PC-9 (cell line): ENCODE measurements at regions not wholly inside any gene's neighbourhood (a gene's known extent, or its start where the extent isn't known, plus 50 kb on each side); places are given as distances from the start of the nearest gene placed in this dataset.

Experiments used
- BruUV-seq: library from RNA; stranded (reverse); fragments of 400-500 nt; replicated peaks from 2 replicates; lab custom pipeline; 2021; lab: Mats Ljungman, UMichigan
- CTCF ChIA-PET: fragments of 300-600 bp; sonication (Branson Sonifier 250); formaldehyde crosslinking; loops from one replicate; lab custom pipeline; 2022; ENCODE audit warnings: antibody characterized with exemption; lab: Charles Lee
- POLR2A ChIA-PET: fragments of 300-600 bp; sonication (Branson Sonifier 250); formaldehyde crosslinking; loops from one replicate; lab custom pipeline; 2022; ENCODE audit warnings: antibody characterized with exemption; ENCODE audit not compliant: unreplicated experiment; lab: Charles Lee
- DNase-seq, 2 experiments: peaks; one replicate each; pipeline versions ENCODE4 v3.0.0 to v3.0.0-alpha.2; 2015 to 2022; ENCODE audit warnings: mixed read lengths in 1 of 2
- H2AFZ ChIP-seq: fragments of 200-600 bp; sonication (generic); 2 replicates; pipeline ENCODE4 v1.8.1; 2017; ENCODE audit warnings: antibody characterized with exemption
- H3F3A ChIP-seq: fragments of 200-600 bp; sonication (generic); 2 replicates; pipeline ENCODE4 v1.8.1; 2017; ENCODE audit warnings: antibody characterized with exemption, mild to moderate bottlenecking, low read depth; ENCODE audit not compliant: insufficient read depth
- H3K27ac ChIP-seq: fragments of 200-600 bp; sonication (generic); 2 replicates; pipeline ENCODE4 v1.6.1; 2016; ENCODE audit warnings: mixed run types
- H3K27me3 ChIP-seq: fragments of 200-600 bp; sonication (generic); 2 replicates; pipeline ENCODE4 v1.6.1; 2016; ENCODE audit warnings: low read depth, mixed run types; ENCODE audit not compliant: insufficient read depth
- H3K36me3 ChIP-seq: fragments of 200-600 bp; sonication (generic); 2 replicates; pipeline ENCODE4 v1.6.1; 2016; ENCODE audit warnings: low read depth, mixed run types
- H3K4me1 ChIP-seq: fragments of 200-600 bp; sonication (generic); replicated peaks from 2 replicates; pipeline ENCODE4 v1.6.1; 2016; ENCODE audit warnings: mixed run types; ENCODE audit not compliant: insufficient read depth
- H3K4me2 ChIP-seq: fragments of 200-600 bp; sonication (generic); 2 replicates; pipeline ENCODE4 v1.6.1; 2017; ENCODE audit warnings: mixed run types
- H3K4me3 ChIP-seq: fragments of 200-600 bp; sonication (generic); 2 replicates; pipeline ENCODE4 v1.6.1; 2016; ENCODE audit warnings: mixed run types
- H3K79me2 ChIP-seq: fragments of 200-600 bp; sonication (generic); 2 replicates; pipeline ENCODE4 v1.6.1; 2017; ENCODE audit warnings: low read depth, mixed run types
- H3K9me2 ChIP-seq: fragments of 200-600 bp; sonication (generic); 2 replicates; pipeline ENCODE4 v1.8.1; 2017; ENCODE audit warnings: mild to moderate bottlenecking; ENCODE audit not compliant: insufficient read depth
- H3K9me3 ChIP-seq: fragments of 200-600 bp; sonication (generic); 2 replicates; pipeline ENCODE4 v1.8.1; 2016; ENCODE audit warnings: low read depth; ENCODE audit not compliant: insufficient read depth
- H4K20me1 ChIP-seq: fragments of 200-600 bp; sonication (generic); 2 replicates; pipeline ENCODE4 v1.8.1; 2017; ENCODE audit not compliant: insufficient read depth
- CTCF ChIP-seq: fragments of 200-600 bp; sonication (generic); conservative IDR thresholded peaks from 2 replicates; pipeline ENCODE4 v1.6.1; 2017; ENCODE audit warnings: mixed run types, antibody characterized with exemption, mild to moderate bottlenecking, moderate library complexity
- EZH2 ChIP-seq: fragments of 200-600 bp; sonication (generic); IDR thresholded peaks from 2 replicates; pipeline ENCODE4 v1.8.0; 2017; ENCODE audit warnings: antibody characterized with exemption, low read depth
- intact Hi-C: fragments of 100-400 bp; cut with micrococcal nuclease; formaldehyde crosslinking; loops from one replicate; pipeline ENCODE4 v1.10.0; 2022; ENCODE audit not compliant: unreplicated experiment

GRCh38 chr7:46143421-46143820 lies 222.3 kb upstream of the IGFBP3 start:
- TF ChIP-seq CTCF (no peak), EZH2 (no peak)
- no peaks in the 10 kb centered on the region for H3K9me2 ChIP-seq
- H3K9me3 ChIP-seq: peaks cover 6% of the 10 kb centered on the region
- CTCF ChIA-PET: no interaction called here
- peak overlapping the region; percentile 80 for H3K27ac ChIP-seq
- POLR2A ChIA-PET: no interaction called here
- no peak overlapping the region for H3K4me2 ChIP-seq
- peaks cover 38% of the 10 kb centered on the region for H3F3A ChIP-seq
- H3K27me3 ChIP-seq: no peaks in the 10 kb centered on the region
- peaks cover 46% of the 10 kb centered on the region for H3K4me1 ChIP-seq
- intact Hi-C loops: loop anchor here (10.0 kb wide), 1 partner anchor 401 kb away; no protein-coding TSS in a partner anchor
- BruUV-seq: no TSS peak
- no peak for DNase-seq
- no peaks in the 10 kb centered on the region for H4K20me1 ChIP-seq
- no peak overlapping the region for H2AFZ ChIP-seq
- no peak overlapping the region for H3K4me3 ChIP-seq
- H3K79me2 ChIP-seq: no peaks in the 10 kb centered on the region
- no peaks in the 10 kb centered on the region for H3K36me3 ChIP-seq

- Histone ChIP-seq H3K79me2 (no peaks in the 10 kb centered on the region), H3K4me1 (peaks cover 29% of the 10 kb centered on the region), H3K27me3 (no peaks in the 10 kb centered on the region), H3K4me2 (peak overlapping the region; percentile 45), H3K9me3 (peaks cover 6% of the 10 kb centered on the region; the same call in 1 of the 2 replicates), H3K27ac (peak overlapping the region; percentile 83), H3K4me3 (no peak overlapping the region), H3K9me2 (no peaks in the 10 kb centered on the region), H4K20me1 (no peaks in the 10 kb centered on the region), H2AFZ (no peak overlapping the region), H3K36me3 (no peaks in the 10 kb centered on the region), H3F3A (peaks cover 15% of the 10 kb centered on the region)
- ChIA-PET POLR2A (interaction anchor here (0.5 to 1.6 kb wide), 10 partner anchors 12 to 430 kb away, joined by 3 to 12 read pairs (median 6); no protein-coding TSS in a partner anchor), CTCF (interaction anchor here (0.6 to 1.4 kb wide), 5 partner anchors 12 to 161 kb away, joined by 3 to 9 read pairs (median 3); no protein-coding TSS in a partner anchor)
- TF ChIP-seq CTCF (no peak), EZH2 (no peak)
- intact Hi-C loops: loop anchor here (1.0 kb wide), 6 partner anchors 53 to 216 kb away; no protein-coding TSS in a partner anchor
- BruUV-seq: no TSS peak
- peak; percentile 40 to 100 for DNase-seq
Observed at GRCh38 chr7:46139079-46139478, 218.0 kb upstream of the IGFBP3 start.

GRCh38 chr7:46137725-46138124 lies 216.7 kb upstream of the IGFBP3 start:
- Histone ChIP-seq H3K4me3 (no peak overlapping the region), H4K20me1 (no peaks in the 10 kb centered on the region), H2AFZ (no peak overlapping the region), H3K9me3 (peaks cover 6% of the 10 kb centered on the region; the same call in 1 of the 2 replicates), H3K27ac (peak overlapping the region; percentile 83), H3F3A (peaks cover 13% of the 10 kb centered on the region), H3K27me3 (no peaks in the 10 kb centered on the region), H3K9me2 (no peaks in the 10 kb centered on the region), H3K4me1 (peaks cover 23% of the 10 kb centered on the region), H3K79me2 (no peaks in the 10 kb centered on the region), H3K36me3 (no peaks in the 10 kb centered on the region), H3K4me2 (no peak overlapping the region)
- BruUV-seq: no TSS peak
- no peak for DNase-seq
- ChIA-PET POLR2A (no interaction called here), CTCF (no interaction called here)
- TF ChIP-seq EZH2: no peak
- no peak for TF ChIP-seq CTCF
- intact Hi-C loops: no loop called here
